GM23338 (cell line): ENCODE measurements at regions not wholly inside any gene's neighbourhood (a gene's known extent, or its start where the extent isn't known, plus 50 kb on each side); places are given as distances from the start of the nearest gene placed in this dataset.

ENCODE experiments used
- ATAC-seq: fragments of 200-7000 bp; cut with Tn5 transposase; 3 replicates; pipeline ENCODE4 v1.9.1; 2020
- DNase-seq: peaks from one replicate; pipeline ENCODE4 v3.0.0-alpha.2; 2015; ENCODE audit warnings: low spot score
- H2AFZ ChIP-seq: fragments of 200-600 bp; sonication (generic); 2 replicates; pipeline ENCODE4 v1.8.0; 2016; ENCODE audit warnings: antibody characterized with exemption, mild to moderate bottlenecking, moderate library complexity
- H3F3A ChIP-seq: fragments of 200-600 bp; sonication (generic); replicated peaks from 2 replicates; pipeline ENCODE4 v1.8.0; 2017; ENCODE audit warnings: antibody characterized with exemption, mixed run types, low read depth
- H3K27ac ChIP-seq: fragments of 200-600 bp; sonication (generic); 2 replicates; pipeline ENCODE4 v1.6.1; 2016; ENCODE audit warnings: low read depth
- H3K27me3 ChIP-seq: fragments of 200-600 bp; sonication (generic); 2 replicates; pipeline ENCODE4 v1.8.0; 2016; ENCODE audit warnings: mild to moderate bottlenecking, mixed run types, moderate library complexity; ENCODE audit not compliant: insufficient read depth
- H3K36me3 ChIP-seq: fragments of 200-600 bp; sonication (generic); 2 replicates; pipeline ENCODE4 v1.8.0; 2016; ENCODE audit warnings: mild to moderate bottlenecking; ENCODE audit not compliant: insufficient read depth
- H3K4me1 ChIP-seq: fragments of 200-600 bp; sonication (generic); 2 replicates; pipeline ENCODE4 v1.8.0; 2016; ENCODE audit warnings: mild to moderate bottlenecking, moderate library complexity; ENCODE audit not compliant: insufficient read depth
- H3K4me2 ChIP-seq: fragments of 200-600 bp; sonication (generic); 2 replicates; pipeline ENCODE4 v1.7.1; 2017; ENCODE audit warnings: mixed run types
- H3K4me3 ChIP-seq: fragments of 200-600 bp; sonication (generic); 2 replicates; pipeline ENCODE4 v1.6.1; 2016; ENCODE audit warnings: mixed run types
- H3K79me2 ChIP-seq: fragments of 200-600 bp; sonication (generic); replicated peaks from 2 replicates; pipeline ENCODE4 v1.8.0; 2017; ENCODE audit warnings: mild to moderate bottlenecking; ENCODE audit not compliant: insufficient read depth
- H3K9me2 ChIP-seq: fragments of 200-600 bp; sonication (generic); 2 replicates; pipeline ENCODE4 v1.8.0; 2017; ENCODE audit not compliant: insufficient read depth
- H4K20me1 ChIP-seq: fragments of 200-600 bp; sonication (generic); replicated peaks from 2 replicates; pipeline ENCODE4 v1.8.0; 2017; ENCODE audit warnings: mild to moderate bottlenecking; ENCODE audit not compliant: insufficient read depth
- H3K27ac Mint-ChIP-seq: 2 replicates; pipeline ENCODE4 v1.8.0; 2020; ENCODE audit warnings: inconsistent platforms, mild to moderate bottlenecking, moderate library complexity, mixed read lengths
- H3K27me3 Mint-ChIP-seq: 3 replicates; pipeline ENCODE4 v1.8.0; 2022; ENCODE audit warnings: low read depth, mild to moderate bottlenecking, moderate library complexity, mixed read lengths, inconsistent platforms; ENCODE audit not compliant: insufficient read depth, poor library complexity
- H3K36me3 Mint-ChIP-seq: 3 replicates; pipeline ENCODE4 v1.8.0; 2021; ENCODE audit warnings: low read depth, mild to moderate bottlenecking, inconsistent platforms, moderate library complexity, mixed read lengths
- H3K4me1 Mint-ChIP-seq: 3 replicates; pipeline ENCODE4 v1.8.0; 2020; ENCODE audit warnings: mild to moderate bottlenecking, inconsistent platforms, mixed read lengths
- H3K4me3 Mint-ChIP-seq: 3 replicates; pipeline ENCODE4 v1.8.0; 2021; ENCODE audit warnings: moderate library complexity, mild to moderate bottlenecking, inconsistent platforms, mixed read lengths
- H3K9me3 Mint-ChIP-seq: 3 replicates; pipeline ENCODE4 v1.8.0; 2020; ENCODE audit warnings: moderate library complexity, mild to moderate bottlenecking, inconsistent platforms, mixed read lengths
- CTCF ChIP-seq, 2 experiments: fragments of 200-600 bp in 1 of 2; sonication (generic) in 1 of 2; conservative IDR thresholded peaks; 2 replicates each; pipeline versions ENCODE4 v1.5.1 to v1.6.1; 2016 to 2017; ENCODE audit warnings: antibody characterized with exemption in 2 of 2, low read depth in 2 of 2, mild to moderate bottlenecking in 2 of 2, moderate library complexity in 1 of 2
- EZH2 ChIP-seq: fragments of 200-600 bp; sonication (generic); IDR thresholded peaks from one replicate; pipeline ENCODE4 v1.8.0; 2017; ENCODE audit warnings: antibody characterized with exemption, mild to moderate bottlenecking, low read depth; ENCODE audit not compliant: unreplicated experiment
- JUNB ChIP-seq: IDR thresholded peaks from one replicate; pipeline ENCODE4 v1.6.1; 2016; ENCODE audit warnings: antibody characterized with exemption; ENCODE audit not compliant: unreplicated experiment
- STAT1 ChIP-seq: IDR thresholded peaks from one replicate; pipeline ENCODE4 v1.6.1; 2016; ENCODE audit warnings: antibody characterized with exemption; ENCODE audit not compliant: unreplicated experiment
- ZNF331 ChIP-seq: fragments of 250-450 bp; sonication (Bioruptor Pico); IDR thresholded peaks from 2 replicates; pipeline ENCODE4 v1.5.0; 2020; ENCODE audit warnings: low read depth, mild to moderate bottlenecking, moderate library complexity
- ZNF462 ChIP-seq: fragments of 250-450 bp; sonication (Bioruptor Pico); IDR thresholded peaks from 2 replicates; pipeline ENCODE4 v1.5.0; 2020; ENCODE audit warnings: mild to moderate bottlenecking, moderate library complexity

DNA sequence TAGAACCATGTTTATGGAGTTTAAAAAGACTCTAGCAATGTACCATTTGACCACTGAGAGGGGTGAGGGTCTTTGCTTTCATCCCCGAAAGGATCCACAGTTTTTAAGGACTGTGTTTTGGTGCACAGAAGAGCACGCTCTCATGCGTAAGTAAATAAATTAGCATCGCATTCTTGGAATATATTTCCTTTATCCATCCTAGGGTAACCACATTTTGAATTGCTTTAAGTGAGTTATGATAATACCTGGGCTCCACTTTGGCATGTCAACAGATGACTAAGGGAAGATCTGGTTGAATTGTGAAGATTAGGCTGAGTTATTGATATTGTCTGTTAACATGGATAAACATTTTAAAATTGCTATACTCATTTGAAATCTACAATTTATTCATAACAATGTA is 89.4 kb upstream of the EDIL3 start:
- Histone ChIP-seq H3K79me2 (no peaks in the 10 kb centered on the region), H3K4me2 (no peak overlapping the region), H3K4me1 (peaks cover 21% of the 10 kb centered on the region), H3F3A (no peaks in the 10 kb centered on the region), H4K20me1 (no peaks in the 10 kb centered on the region), H3K27ac (no peak overlapping the region), H3K36me3 (no peaks in the 10 kb centered on the region), H3K9me2 (no peaks in the 10 kb centered on the region), H3K27me3 (no peaks in the 10 kb centered on the region), H3K4me3 (no peak overlapping the region), H2AFZ (no peak overlapping the region)
- H3K4me3 Mint-ChIP-seq: no peak overlapping the region
- ATAC-seq (no peak), DNase-seq (no peak)
- H3K4me1 Mint-ChIP-seq: peaks cover 25% of the 10 kb centered on the region
- peaks cover 9% of the 10 kb centered on the region; the same call in 2 of the 3 replicates for H3K36me3 Mint-ChIP-seq
- no peaks in the 10 kb centered on the region for H3K27me3 Mint-ChIP-seq
- TF ChIP-seq EZH2 (no peak), ZNF462 (CRISPR knock-in tag) (no peak), ZNF331 (CRISPR knock-in tag) (no peak), CTCF (conservative IDR thresholded peaks at IDR 0.05; ENCODE audit: low read depth in 2 of 2) (no peak), STAT1 (no peak), JUNB (no peak)
- H3K9me3 Mint-ChIP-seq: no peaks in the 10 kb centered on the region
- no peak overlapping the region for H3K27ac Mint-ChIP-seq
